ENCODE measurements at regions not wholly inside any gene's neighbourhood (a gene's known extent, or its start where the extent isn't known, plus 50 kb on each side); places are given as distances from the start of the nearest gene placed in this dataset.

GRCh38 chr12:107411792-107412535, 273.6 kb upstream of the PWP1 start:
- H3K9me1 ChIP-seq (replicated peaks; ENCODE audit: control insufficient read depth, extremely low read depth, insufficient read depth, low read length) = no peaks in the 10 kb centered on the region
- H3K9me3 ChIP-seq (replicated peaks; ENCODE audit: control insufficient read depth, insufficient read depth, low read length) = no peaks in the 10 kb centered on the region
- dilution Hi-C loops (cut with MboI; ENCODE audit: extremely low pct_ligation_motif_present, low sequenced_read_pairs) = no loop called here
- H3K9ac ChIP-seq (replicated peaks; ENCODE audit: extremely low read depth, insufficient read depth, low read length) = no peak overlapping the region
- H4K20me1 ChIP-seq (replicated peaks; ENCODE audit: control insufficient read depth, extremely low read depth, insufficient read depth, low read length) = no peaks in the 10 kb centered on the region
- no peak overlapping the region for H3K4me3 ChIP-seq (replicated peaks in 1 of 3; ENCODE audit: insufficient read depth in 1 of 3, low read depth in 1 of 3, low read length in 3 of 3)
- no peak for DNase-seq (ENCODE audit: low read depth, low spot score)
- no peak for FAIRE-seq
- H3K36me3 ChIP-seq (ENCODE audit: control insufficient read depth in 2 of 2, extremely low read depth in 1 of 2, insufficient read depth in 2 of 2, low read length in 2 of 2) = no peaks in the 10 kb centered on the region
- H2AFZ ChIP-seq (ENCODE audit: low read depth, low read length) = no peak overlapping the region
- TF ChIP-seq FOS (IDR thresholded peaks at IDR 0.05; ENCODE audit: borderline replicate concordance, insufficient read depth, low read length) (no peak), MYC (IDR thresholded peaks at IDR 0.05; ENCODE audit: low read depth, low read length) (no peak), CTCF (IDR thresholded peaks at IDR 0.05; ENCODE audit: extremely low read depth in 1 of 2, insufficient read depth in 1 of 2, low read depth in 1 of 2, low read length in 2 of 2) (no peak), POLR2AphosphoS5 (IDR thresholded peaks at IDR 0.05; ENCODE audit: insufficient read depth, low read depth, low read length) (no peak), JUN (IDR thresholded peaks at IDR 0.05; ENCODE audit: borderline replicate concordance, insufficient read depth, insufficient read length, low read depth) (no peak), MAX (IDR thresholded peaks at IDR 0.05; ENCODE audit: insufficient read depth, insufficient read length) (no peak), POLR2A (IDR thresholded peaks at IDR 0.05; ENCODE audit: low read depth, low read length) (no peak)
- H3K27me3 ChIP-seq (ENCODE audit: control insufficient read depth in 2 of 2, insufficient read depth in 2 of 2, low read length in 2 of 2) = no peaks in the 10 kb centered on the region
- H3K79me2 ChIP-seq (ENCODE audit: control insufficient read depth, insufficient read depth, low read length) = no peaks in the 10 kb centered on the region
- no TSS peak for BruUV-seq (replicated peaks)
- no peaks in the 10 kb centered on the region for H3K4me1 ChIP-seq (ENCODE audit: control insufficient read depth, extremely low read depth, insufficient read depth, low read length)
- ChIA-PET CTCF (no interaction called here), POLR2A (no interaction called here)
- H3K27ac ChIP-seq (ENCODE audit: insufficient read depth, low read depth, low read length) = no peak overlapping the region
- intact Hi-C loops (cut with micrococcal nuclease) = no loop called here
- no peak overlapping the region for H3K4me2 ChIP-seq (ENCODE audit: insufficient read depth, low read length)
